CD14-positive monocyte (primary cell): ENCODE measurements at regions not wholly inside any gene's neighbourhood (a gene's known extent, or its start where the extent isn't known, plus 50 kb on each side); places are given as distances from the start of the nearest gene placed in this dataset.

Experiments used
- DNase-seq, 3 donors: peaks; one replicate each; pipeline ENCODE4 v3.0.0-alpha.2; 2011 to 2022
- H2AFZ ChIP-seq: 2 replicates; pipeline ENCODE4 v1.6.0; 2012; ENCODE audit warnings: mild to moderate bottlenecking, low read depth, low read length, inconsistent platforms; ENCODE audit not compliant: insufficient read depth, poor library complexity, severe bottlenecking
- H3K27ac ChIP-seq, 2 donors: 1 replicate in 1 of 2; 2 replicates in 1 of 2; pipeline ENCODE4 v1.5.1; 2012 to 2013; ENCODE audit warnings: low read length in 2 of 2, control low read depth in 1 of 2, inconsistent platforms in 1 of 2, low read depth in 1 of 2, mild to moderate bottlenecking in 1 of 2
- H3K27me3 ChIP-seq, 2 donors: one replicate each; pipeline versions ENCODE4 v1.6.0 to v1.6.1; 2011 to 2013; ENCODE audit warnings: low read length in 2 of 2; ENCODE audit not compliant: control insufficient read depth in 2 of 2, insufficient read depth in 2 of 2
- H3K36me3 ChIP-seq, 2 donors: replicated peaks in 1 of 2; 1 replicate in 1 of 2; 2 replicates in 1 of 2; pipeline versions ENCODE4 v1.5.1 to v1.6.1; 2012 to 2013; ENCODE audit warnings: low read length in 2 of 2, control low read depth in 1 of 2, inconsistent platforms in 1 of 2, mild to moderate bottlenecking in 1 of 2; ENCODE audit not compliant: insufficient read depth in 2 of 2, control insufficient read depth in 1 of 2
- H3K4me1 ChIP-seq, 2 donors: 1 replicate in 1 of 2; 2 replicates in 1 of 2; pipeline versions ENCODE4 v1.5.1 to v1.6.1; 2012 to 2013; ENCODE audit warnings: low read length in 2 of 2, control low read depth in 1 of 2, inconsistent platforms in 1 of 2, mild to moderate bottlenecking in 1 of 2, moderate library complexity in 1 of 2; ENCODE audit not compliant: insufficient read depth in 2 of 2, control insufficient read depth in 1 of 2
- H3K4me2 ChIP-seq: replicated peaks from 2 replicates; pipeline ENCODE3; 2012; ENCODE audit warnings: low read length, moderate library complexity, mild to moderate bottlenecking; ENCODE audit not compliant: poor library complexity, severe bottlenecking; ENCODE audit errors: extremely low read depth
- H3K4me3 ChIP-seq, 3 experiments: fragments of 200-600 bp in 1 of 3; sonication (generic) in 1 of 3; replicated peaks in 1 of 3; 1 replicate in 2 of 3; 2 replicates in 1 of 3; pipeline ENCODE4 v1.5.1; 2011 to 2013; ENCODE audit warnings: low read length in 3 of 3, mild to moderate bottlenecking in 3 of 3, control low read depth in 2 of 3, low read depth in 2 of 3, inconsistent platforms in 1 of 3, moderate library complexity in 1 of 3
- H3K79me2 ChIP-seq: 2 replicates; pipeline ENCODE4 v1.6.0; 2012; ENCODE audit warnings: mild to moderate bottlenecking, control low read depth, inconsistent platforms, low read length, moderate library complexity; ENCODE audit not compliant: insufficient read depth
- H3K9ac ChIP-seq: 2 replicates; pipeline ENCODE4 v1.6.0; 2017; ENCODE audit warnings: low read length, mild to moderate bottlenecking; ENCODE audit not compliant: insufficient read depth, poor library complexity, severe bottlenecking
- H3K9me3 ChIP-seq, 2 donors: replicated peaks in 1 of 2; 1 replicate in 1 of 2; 2 replicates in 1 of 2; pipeline versions ENCODE4 v1.5.1 to v1.6.1; 2012 to 2013; ENCODE audit warnings: low read length in 2 of 2, control low read depth in 1 of 2; ENCODE audit not compliant: control insufficient read depth in 1 of 2, insufficient read depth in 1 of 2
- H4K20me1 ChIP-seq: 2 replicates; pipeline ENCODE4 v1.6.0; 2012; ENCODE audit warnings: mild to moderate bottlenecking, low read length, control low read depth, moderate library complexity; ENCODE audit not compliant: insufficient read depth
- H3K27ac Mint-ChIP-seq, 7 donors: one replicate each; pipeline ENCODE4 v1.8.0; 2020; ENCODE audit warnings: mild to moderate bottlenecking in 7 of 7, mixed read lengths in 7 of 7, moderate library complexity in 6 of 7, inconsistent platforms in 2 of 7
- H3K27me3 Mint-ChIP-seq, 3 donors: one replicate each; pipeline ENCODE4 v1.8.0; 2021 to 2022; ENCODE audit warnings: low read depth in 3 of 3, mild to moderate bottlenecking in 3 of 3, mixed read lengths in 3 of 3, moderate library complexity in 3 of 3, inconsistent platforms in 1 of 3
- H3K36me3 Mint-ChIP-seq, 2 donors: one replicate each; pipeline ENCODE4 v1.8.0; 2020; ENCODE audit warnings: mixed read lengths in 2 of 2, inconsistent platforms in 1 of 2, mild to moderate bottlenecking in 1 of 2
- H3K4me1 Mint-ChIP-seq: one replicate; pipeline ENCODE4 v1.8.0; 2020; ENCODE audit warnings: mild to moderate bottlenecking, mixed read lengths
- H3K4me3 Mint-ChIP-seq, 2 donors: one replicate each; pipeline ENCODE4 v1.8.0; 2020; ENCODE audit warnings: mild to moderate bottlenecking in 2 of 2, mixed read lengths in 2 of 2, moderate library complexity in 1 of 2
- H3K9me3 Mint-ChIP-seq, 7 donors: one replicate each; pipeline ENCODE4 v1.8.0; 2020 to 2022; ENCODE audit warnings: mixed read lengths in 7 of 7, mild to moderate bottlenecking in 6 of 7, moderate library complexity in 6 of 7, inconsistent platforms in 2 of 7
- CTCF ChIP-seq: fragments of 200-600 bp; IDR thresholded peaks from one replicate; pipeline ENCODE4 v1.8.0; 2022; ENCODE audit warnings: antibody characterized with exemption, mild to moderate bottlenecking
- WGBS: methylation state at CpG from one replicate; pipeline ENCODE4 v1.1.5; 2013; ENCODE audit warnings: missing lambda C conversion rate; ENCODE audit not compliant: insufficient coverage; 5-methylcytosine and 5-hydroxymethylcytosine counted together
- intact Hi-C, 2 donors: fragments of 100-400 bp; cut with micrococcal nuclease; formaldehyde crosslinking; loops; one replicate each; pipeline versions ENCODE4 v1.15.0 to v1.15.1; 2023

- Mint-ChIP-seq H3K27me3 (peaks cover 0 to 2% (median 0%) of the 10 kb centered on the region in 3 donors), H3K27ac (no peak overlapping the region), H3K36me3 (no peaks in the 10 kb centered on the region), H3K9me3 (peaks cover 0 to 9% (median 4%) of the 10 kb centered on the region in 7 donors), H3K4me3 (no peak overlapping the region), H3K4me1 (no peaks in the 10 kb centered on the region)
- no peaks in the 10 kb centered on the region for H3K9me3 ChIP-seq
- H3K4me1 ChIP-seq = no peaks in the 10 kb centered on the region
- WGBS = no CpG with 5 or more reads among the region's 1 CpG
- H2AFZ ChIP-seq = no peak overlapping the region
- no peak overlapping the region for H3K27ac ChIP-seq
- H3K9ac ChIP-seq = no peak overlapping the region
- H3K79me2 ChIP-seq = no peaks in the 10 kb centered on the region
- no peaks in the 10 kb centered on the region for H3K36me3 ChIP-seq
- H3K4me2 ChIP-seq = no peak overlapping the region
- no peak for DNase-seq
- H3K4me3 ChIP-seq = no peak overlapping the region
- no peak for TF ChIP-seq CTCF
- intact Hi-C loops = no loop called here
- no peaks in the 10 kb centered on the region for H3K27me3 ChIP-seq
- H4K20me1 ChIP-seq = no peaks in the 10 kb centered on the region
These were observed 132.4 kb upstream of the ZP4 start for GRCh38 chr1:238023137-238023536.

GRCh38 chr1:238018214-238018613, 127.5 kb upstream of the ZP4 start:
- intact Hi-C loops = no loop called here
- Histone ChIP-seq H3K79me2 (no peaks in the 10 kb centered on the region), H2AFZ (no peak overlapping the region), H3K4me2 (no peak overlapping the region), H3K9ac (no peak overlapping the region), H4K20me1 (no peaks in the 10 kb centered on the region), H3K27me3 (no peaks in the 10 kb centered on the region), H3K9me3 (no peaks in the 10 kb centered on the region), H3K36me3 (no peaks in the 10 kb centered on the region), H3K4me1 (no peaks in the 10 kb centered on the region), H3K27ac (no peak overlapping the region), H3K4me3 (no peak overlapping the region)
- H3K36me3 Mint-ChIP-seq = no peaks in the 10 kb centered on the region
- WGBS = no CpG with 5 or more reads among the region's 2 CpGs
- no peak for DNase-seq
- TF ChIP-seq CTCF = no peak
- no peaks in the 10 kb centered on the region for H3K27me3 Mint-ChIP-seq
- no peak overlapping the region for H3K27ac Mint-ChIP-seq
- no peaks in the 10 kb centered on the region for H3K4me1 Mint-ChIP-seq
- no peak overlapping the region for H3K4me3 Mint-ChIP-seq
- H3K9me3 Mint-ChIP-seq = peaks cover 0 to 11% (median 5%) of the 10 kb centered on the region in 7 donors
